Prostate gland (tissue), 2 donors: ENCODE measurements at regions not wholly inside any gene's neighbourhood (a gene's known extent, or its start where the extent isn't known, plus 50 kb on each side); places are given as distances from the start of the nearest gene placed in this dataset.

ENCODE experiments used
- CTCF ChIP-seq, 4 experiments: fragments of 200-600 bp in 2 of 4; fragments of 450-650 bp in 2 of 4; sonication (generic) in 2 of 4; IDR thresholded peaks; 1 replicate in 3 of 4; 2 replicates in 1 of 4; pipeline ENCODE4 v1.5.1; 2016 to 2019; ENCODE audit warnings: antibody characterized with exemption in 4 of 4, mild to moderate bottlenecking in 2 of 4, moderate library complexity in 2 of 4
- POLR2A ChIP-seq: fragments of 450-650 bp; IDR thresholded peaks from one replicate; pipeline ENCODE4 v1.6.1; 2016; ENCODE audit warnings: antibody characterized with exemption, mild to moderate bottlenecking
- POLR2AphosphoS5 ChIP-seq: sonication (generic); formaldehyde crosslinking; IDR thresholded peaks from one replicate; pipeline ENCODE4 v1.6.1; 2017; ENCODE audit warnings: antibody characterized with exemption

GRCh38 chr21:26284531-26284930 lies 114.0 kb upstream of the APP start:
- TF ChIP-seq CTCF (IDR thresholded peaks at IDR 0.05) = no peak
- TF ChIP-seq POLR2A = no peak
- no peak for TF ChIP-seq POLR2AphosphoS5
